OCI-LY7 (cell line): ENCODE measurements at regions not wholly inside any gene's neighbourhood (a gene's known extent, or its start where the extent isn't known, plus 50 kb on each side); places are given as distances from the start of the nearest gene placed in this dataset.
A peak's percentile ranks its signal among the peaks of the same experiment; 100 is the strongest.

ENCODE experiments used
- BruUV-seq: library from RNA; stranded (reverse); fragments of 400-500 nt; replicated peaks from 2 replicates; lab custom pipeline; 2021; lab: Mats Ljungman, UMichigan
- CTCF ChIA-PET: fragments of 300-600 bp; sonication (Branson Sonifier 250); formaldehyde crosslinking; loops from one replicate; lab custom pipeline; 2022; ENCODE audit warnings: antibody characterized with exemption; ENCODE audit not compliant: unreplicated experiment; lab: Charles Lee
- POLR2A ChIA-PET: fragments of 300-600 bp; sonication (Branson Sonifier 250); formaldehyde crosslinking; loops from one replicate; lab custom pipeline; 2022; ENCODE audit warnings: antibody characterized with exemption; lab: Charles Lee
- DNase-seq: peaks from one replicate; pipeline ENCODE4 v3.0.0-alpha.2; 2015; ENCODE audit warnings: low spot score
- H2AFZ ChIP-seq: fragments of 200-600 bp; sonication (generic), shearing (Covaris generic); 2 replicates; pipeline ENCODE4 v1.6.1; 2014; ENCODE audit warnings: mild to moderate bottlenecking, antibody characterized with exemption, low read length, moderate library complexity
- H3K27ac ChIP-seq: fragments of 200-600 bp; sonication (generic); 2 replicates; pipeline ENCODE4 v1.5.1; 2014; ENCODE audit warnings: mixed run types, low read depth, mild to moderate bottlenecking, moderate library complexity, low read length, inconsistent platforms; ENCODE audit not compliant: poor library complexity, severe bottlenecking
- H3K36me3 ChIP-seq: fragments of 200-600 bp; sonication (generic); 2 replicates; pipeline ENCODE4 v1.6.1; 2014; ENCODE audit warnings: mild to moderate bottlenecking, antibody characterized with exemption, low read length, moderate library complexity, mixed read lengths; ENCODE audit not compliant: insufficient read depth
- H3K4me1 ChIP-seq: fragments of 200-600 bp; sonication (generic); 2 replicates; pipeline ENCODE4 v1.5.1; 2014; ENCODE audit warnings: mild to moderate bottlenecking, low read length; ENCODE audit not compliant: insufficient read depth, poor library complexity, severe bottlenecking
- H3K4me2 ChIP-seq: fragments of 200-600 bp; sonication (generic); 2 replicates; pipeline ENCODE4 v1.6.1; 2014; ENCODE audit warnings: mild to moderate bottlenecking, low read length
- H3K4me3 ChIP-seq: fragments of 200-600 bp; sonication (generic); 2 replicates; pipeline ENCODE4 v1.5.1; 2014; ENCODE audit warnings: mild to moderate bottlenecking, low read depth, low read length; ENCODE audit not compliant: poor library complexity, severe bottlenecking
- H3K79me2 ChIP-seq: fragments of 200-600 bp; sonication (generic); 2 replicates; pipeline ENCODE4 v1.6.1; 2016; ENCODE audit warnings: low read depth, mild to moderate bottlenecking, low read length, moderate library complexity, mixed read lengths; ENCODE audit not compliant: insufficient read depth
- H3K9me2 ChIP-seq: fragments of 200-600 bp; sonication (generic); 2 replicates; pipeline ENCODE4 v1.6.1; 2016; ENCODE audit warnings: mild to moderate bottlenecking, low read length, mixed read lengths; ENCODE audit not compliant: insufficient read depth
- H3K9me3 ChIP-seq: fragments of 200-600 bp; sonication (generic); 2 replicates; pipeline ENCODE4 v1.6.1; 2014; ENCODE audit warnings: mild to moderate bottlenecking, mixed run types, low read length, mixed read lengths
- H4K20me1 ChIP-seq: fragments of 200-600 bp; sonication (generic); 2 replicates; pipeline ENCODE4 v1.6.1; 2014; ENCODE audit warnings: mild to moderate bottlenecking, antibody characterized with exemption, low read length, moderate library complexity, mixed read lengths; ENCODE audit not compliant: insufficient read depth
- CTCF ChIP-seq: fragments of 200-600 bp; sonication (generic); conservative IDR thresholded peaks from 2 replicates; pipeline ENCODE4 v1.5.1; 2014; ENCODE audit warnings: mild to moderate bottlenecking, antibody characterized with exemption, low read length, moderate library complexity, mixed read lengths
- EZH2phosphoT487 ChIP-seq: fragments of 200-600 bp; sonication (generic); IDR thresholded peaks from 2 replicates; pipeline ENCODE4 v1.6.1; 2018; ENCODE audit warnings: low read depth, borderline replicate concordance, mild to moderate bottlenecking, mixed run types, antibody characterized with exemption, low read length, moderate library complexity, mixed read lengths
- intact Hi-C: fragments of 100-400 bp; cut with micrococcal nuclease; formaldehyde crosslinking; loops from one replicate; pipeline ENCODE4 v1.10.0; 2022; ENCODE audit not compliant: unreplicated experiment

GRCh38 chr5:14017904-14018303 lies 73.4 kb upstream of the DNAH5 start:
- Histone ChIP-seq H3K9me3 (no peaks in the 10 kb centered on the region), H3K79me2 (no peaks in the 10 kb centered on the region), H3K9me2 (no peaks in the 10 kb centered on the region), H4K20me1 (no peaks in the 10 kb centered on the region), H2AFZ (no peak overlapping the region), H3K4me3 (no peak overlapping the region), H3K36me3 (no peaks in the 10 kb centered on the region), H3K4me1 (no peaks in the 10 kb centered on the region), H3K27ac (no peak overlapping the region), H3K4me2 (no peak overlapping the region)
- intact Hi-C loops, result no loop called here
- BruUV-seq, result no TSS peak
- ChIA-PET CTCF (no interaction called here), POLR2A (no interaction called here)
- no peak for DNase-seq
- TF ChIP-seq CTCF, result no peak

GRCh38 chr5:14016549-14016948 lies 72.1 kb upstream of the DNAH5 start:
- no peak overlapping the region for H2AFZ ChIP-seq
- POLR2A ChIA-PET, result interaction anchor here (0.5 to 0.7 kb wide), 3 partner anchors 9 to 593 kb away, joined by 3 to 5 read pairs (median 4); no protein-coding TSS in a partner anchor
- H3K4me2 ChIP-seq, result no peak overlapping the region
- no TSS peak for BruUV-seq
- CTCF ChIA-PET, result no interaction called here
- no peak for TF ChIP-seq CTCF
- TF ChIP-seq EZH2phosphoT487, result no peak
- H3K4me1 ChIP-seq, result no peaks in the 10 kb centered on the region
- H3K27ac ChIP-seq, result no peak overlapping the region
- H4K20me1 ChIP-seq, result no peaks in the 10 kb centered on the region
- intact Hi-C loops, result no loop called here
- no peak for DNase-seq
- no peaks in the 10 kb centered on the region for H3K36me3 ChIP-seq
- no peaks in the 10 kb centered on the region for H3K9me2 ChIP-seq
- no peaks in the 10 kb centered on the region for H3K9me3 ChIP-seq
- no peak overlapping the region for H3K4me3 ChIP-seq
- H3K79me2 ChIP-seq, result no peaks in the 10 kb centered on the region

GRCh38 chr5:14011089-14012020 lies 66.9 kb upstream of the DNAH5 start:
- no peaks in the 10 kb centered on the region for H3K79me2 ChIP-seq
- TF ChIP-seq CTCF (no peak), EZH2phosphoT487 (no peak)
- H3K27ac ChIP-seq, result no peak overlapping the region
- H3K4me2 ChIP-seq, result peak overlapping the region; percentile 66
- no peaks in the 10 kb centered on the region for H3K9me3 ChIP-seq
- CTCF ChIA-PET, result no interaction called here
- no TSS peak for BruUV-seq
- H2AFZ ChIP-seq, result peak overlapping the region; percentile 79; the same call in 1 of the 2 replicates
- no peaks in the 10 kb centered on the region for H3K36me3 ChIP-seq
- POLR2A ChIA-PET, result interaction anchor here (0.6 kb wide), 1 partner anchor 32 kb away, joined by 5 read pairs; no protein-coding TSS in a partner anchor
- intact Hi-C loops, result no loop called here
- peak; percentile 67 for DNase-seq
- peak overlapping the region; percentile 66 for H3K4me3 ChIP-seq
- no peaks in the 10 kb centered on the region for H4K20me1 ChIP-seq
- H3K9me2 ChIP-seq, result no peaks in the 10 kb centered on the region
- H3K4me1 ChIP-seq, result no peaks in the 10 kb centered on the region
